ENCODE measurements at regions not wholly inside any gene's neighbourhood (a gene's known extent, or its start where the extent isn't known, plus 50 kb on each side); places are given as distances from the start of the nearest gene placed in this dataset.

GRCh38 chr4:123591875-123592274 is 195.3 kb downstream of the SPRY1 start:
- TF ChIP-seq CTCF (IDR thresholded peaks at IDR 0.05; ENCODE audit: insufficient read depth, low read depth, low read length) (no peak), EZH2 (IDR thresholded peaks at IDR 0.05; ENCODE audit: insufficient read depth, low read length) (no peak)
